WTC11 (cell line): ENCODE measurements at regions not wholly inside any gene's neighbourhood (a gene's known extent, or its start where the extent isn't known, plus 50 kb on each side); places are given as distances from the start of the nearest gene placed in this dataset.

ENCODE experiments used
- FOXJ3 ChIP-seq: sonication (generic); formaldehyde crosslinking; IDR thresholded peaks from 2 replicates; pipeline ENCODE4 v1.9.0; 2021; ENCODE audit warnings: missing genetic modification reagents, mild to moderate bottlenecking, borderline replicate concordance
- FOXK1 ChIP-seq: sonication (generic); formaldehyde crosslinking; IDR thresholded peaks from 2 replicates; pipeline ENCODE4 v1.8.0; 2022; ENCODE audit warnings: mild to moderate bottlenecking, moderate library complexity, missing genetic modification reagents
- IRF2 ChIP-seq: sonication (generic); formaldehyde crosslinking; IDR thresholded peaks from 2 replicates; pipeline ENCODE4 v1.8.0; 2022; ENCODE audit warnings: low read depth, missing genetic modification reagents, borderline replicate concordance
- JUN ChIP-seq: sonication (generic); formaldehyde crosslinking; IDR thresholded peaks from 2 replicates; pipeline ENCODE4 v1.8.0; 2023; ENCODE audit warnings: mild to moderate bottlenecking, missing genetic modification reagents
- NFATC4 ChIP-seq: fragments of 250-450 bp; sonication (Bioruptor Pico); IDR thresholded peaks from 2 replicates; pipeline ENCODE4 v1.9.0; 2021; ENCODE audit warnings: mild to moderate bottlenecking
- NFYB ChIP-seq: sonication (generic); formaldehyde crosslinking; conservative IDR thresholded peaks from 2 replicates; pipeline ENCODE4 v1.8.0; 2022; ENCODE audit warnings: low read depth, missing genetic modification reagents
- SMAD4 ChIP-seq: sonication (generic); formaldehyde crosslinking; IDR thresholded peaks from 2 replicates; pipeline ENCODE4 v1.8.0; 2022; ENCODE audit warnings: mild to moderate bottlenecking, missing genetic modification reagents
- TP53 ChIP-seq: sonication (generic); formaldehyde crosslinking; IDR thresholded peaks from 2 replicates; pipeline ENCODE4 v1.8.1; 2023; ENCODE audit warnings: mild to moderate bottlenecking, missing genetic modification reagents
- TF ChIP-seq, protein P1 (sequence below): sonication (generic); formaldehyde crosslinking; IDR thresholded peaks from 2 replicates; pipeline ENCODE4 v1.8.0; 2022; ENCODE audit warnings: mild to moderate bottlenecking, missing genetic modification reagents
- TF ChIP-seq, protein P2 (sequence below): fragments of 200-600 bp; IDR thresholded peaks from 2 replicates; pipeline ENCODE4 v1.8.0; 2022; ENCODE audit warnings: antibody characterized with exemption
- TF ChIP-seq, protein P3 (sequence below): sonication (generic); formaldehyde crosslinking; IDR thresholded peaks from 2 replicates; pipeline ENCODE4 v1.8.0; 2022; ENCODE audit warnings: mild to moderate bottlenecking, missing genetic modification reagents
- TF ChIP-seq, protein P4 (sequence below): fragments of 250-450 bp; sonication (Bioruptor Pico); IDR thresholded peaks from 2 replicates; pipeline ENCODE4 v1.9.0; 2021; ENCODE audit warnings: mild to moderate bottlenecking, borderline replicate concordance

DNA sequence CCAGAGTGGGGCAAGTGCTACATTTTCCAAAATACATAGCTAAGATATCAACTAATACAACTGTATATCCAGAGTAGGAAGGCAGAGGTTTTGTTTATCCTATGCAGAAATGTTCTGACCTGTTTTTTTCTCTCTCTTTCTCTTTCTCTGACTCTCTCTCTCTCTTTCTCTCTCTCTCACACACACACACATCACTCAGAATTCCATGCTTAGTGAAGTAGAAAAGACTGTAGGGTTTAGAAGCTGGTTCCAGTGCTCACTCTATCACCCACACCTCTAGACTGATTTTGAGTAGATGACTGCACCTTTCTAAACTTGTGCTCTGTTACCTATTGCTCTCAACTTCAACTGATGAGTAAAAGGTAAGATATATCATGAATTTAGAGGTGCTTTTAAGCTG, 356.7 kb downstream of the LRIG3 start:
- TF ChIP-seq FOXK1 (CRISPR knock-in tag): no peak
- TF ChIP-seq, protein P1, sequence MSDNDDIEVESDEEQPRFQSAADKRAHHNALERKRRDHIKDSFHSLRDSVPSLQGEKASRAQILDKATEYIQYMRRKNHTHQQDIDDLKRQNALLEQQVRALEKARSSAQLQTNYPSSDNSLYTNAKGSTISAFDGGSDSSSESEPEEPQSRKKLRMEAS (CRISPR knock-in tag): no peak
- TF ChIP-seq, protein P2, sequence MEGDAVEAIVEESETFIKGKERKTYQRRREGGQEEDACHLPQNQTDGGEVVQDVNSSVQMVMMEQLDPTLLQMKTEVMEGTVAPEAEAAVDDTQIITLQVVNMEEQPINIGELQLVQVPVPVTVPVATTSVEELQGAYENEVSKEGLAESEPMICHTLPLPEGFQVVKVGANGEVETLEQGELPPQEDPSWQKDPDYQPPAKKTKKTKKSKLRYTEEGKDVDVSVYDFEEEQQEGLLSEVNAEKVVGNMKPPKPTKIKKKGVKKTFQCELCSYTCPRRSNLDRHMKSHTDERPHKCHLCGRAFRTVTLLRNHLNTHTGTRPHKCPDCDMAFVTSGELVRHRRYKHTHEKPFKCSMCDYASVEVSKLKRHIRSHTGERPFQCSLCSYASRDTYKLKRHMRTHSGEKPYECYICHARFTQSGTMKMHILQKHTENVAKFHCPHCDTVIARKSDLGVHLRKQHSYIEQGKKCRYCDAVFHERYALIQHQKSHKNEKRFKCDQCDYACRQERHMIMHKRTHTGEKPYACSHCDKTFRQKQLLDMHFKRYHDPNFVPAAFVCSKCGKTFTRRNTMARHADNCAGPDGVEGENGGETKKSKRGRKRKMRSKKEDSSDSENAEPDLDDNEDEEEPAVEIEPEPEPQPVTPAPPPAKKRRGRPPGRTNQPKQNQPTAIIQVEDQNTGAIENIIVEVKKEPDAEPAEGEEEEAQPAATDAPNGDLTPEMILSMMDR: no peak
- no peak for TF ChIP-seq TP53 (CRISPR knock-in tag)
- TF ChIP-seq NFYB (CRISPR knock-in tag): no peak
- no peak for TF ChIP-seq FOXJ3
- TF ChIP-seq IRF2 (CRISPR knock-in tag): no peak
- TF ChIP-seq NFATC4 (CRISPR knock-in tag): no peak
- no peak for TF ChIP-seq JUN
- TF ChIP-seq SMAD4 (CRISPR knock-in tag): no peak
- TF ChIP-seq, protein P3, sequence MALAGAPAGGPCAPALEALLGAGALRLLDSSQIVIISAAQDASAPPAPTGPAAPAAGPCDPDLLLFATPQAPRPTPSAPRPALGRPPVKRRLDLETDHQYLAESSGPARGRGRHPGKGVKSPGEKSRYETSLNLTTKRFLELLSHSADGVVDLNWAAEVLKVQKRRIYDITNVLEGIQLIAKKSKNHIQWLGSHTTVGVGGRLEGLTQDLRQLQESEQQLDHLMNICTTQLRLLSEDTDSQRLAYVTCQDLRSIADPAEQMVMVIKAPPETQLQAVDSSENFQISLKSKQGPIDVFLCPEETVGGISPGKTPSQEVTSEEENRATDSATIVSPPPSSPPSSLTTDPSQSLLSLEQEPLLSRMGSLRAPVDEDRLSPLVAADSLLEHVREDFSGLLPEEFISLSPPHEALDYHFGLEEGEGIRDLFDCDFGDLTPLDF (CRISPR knock-in tag): no peak
- TF ChIP-seq, protein P4, sequence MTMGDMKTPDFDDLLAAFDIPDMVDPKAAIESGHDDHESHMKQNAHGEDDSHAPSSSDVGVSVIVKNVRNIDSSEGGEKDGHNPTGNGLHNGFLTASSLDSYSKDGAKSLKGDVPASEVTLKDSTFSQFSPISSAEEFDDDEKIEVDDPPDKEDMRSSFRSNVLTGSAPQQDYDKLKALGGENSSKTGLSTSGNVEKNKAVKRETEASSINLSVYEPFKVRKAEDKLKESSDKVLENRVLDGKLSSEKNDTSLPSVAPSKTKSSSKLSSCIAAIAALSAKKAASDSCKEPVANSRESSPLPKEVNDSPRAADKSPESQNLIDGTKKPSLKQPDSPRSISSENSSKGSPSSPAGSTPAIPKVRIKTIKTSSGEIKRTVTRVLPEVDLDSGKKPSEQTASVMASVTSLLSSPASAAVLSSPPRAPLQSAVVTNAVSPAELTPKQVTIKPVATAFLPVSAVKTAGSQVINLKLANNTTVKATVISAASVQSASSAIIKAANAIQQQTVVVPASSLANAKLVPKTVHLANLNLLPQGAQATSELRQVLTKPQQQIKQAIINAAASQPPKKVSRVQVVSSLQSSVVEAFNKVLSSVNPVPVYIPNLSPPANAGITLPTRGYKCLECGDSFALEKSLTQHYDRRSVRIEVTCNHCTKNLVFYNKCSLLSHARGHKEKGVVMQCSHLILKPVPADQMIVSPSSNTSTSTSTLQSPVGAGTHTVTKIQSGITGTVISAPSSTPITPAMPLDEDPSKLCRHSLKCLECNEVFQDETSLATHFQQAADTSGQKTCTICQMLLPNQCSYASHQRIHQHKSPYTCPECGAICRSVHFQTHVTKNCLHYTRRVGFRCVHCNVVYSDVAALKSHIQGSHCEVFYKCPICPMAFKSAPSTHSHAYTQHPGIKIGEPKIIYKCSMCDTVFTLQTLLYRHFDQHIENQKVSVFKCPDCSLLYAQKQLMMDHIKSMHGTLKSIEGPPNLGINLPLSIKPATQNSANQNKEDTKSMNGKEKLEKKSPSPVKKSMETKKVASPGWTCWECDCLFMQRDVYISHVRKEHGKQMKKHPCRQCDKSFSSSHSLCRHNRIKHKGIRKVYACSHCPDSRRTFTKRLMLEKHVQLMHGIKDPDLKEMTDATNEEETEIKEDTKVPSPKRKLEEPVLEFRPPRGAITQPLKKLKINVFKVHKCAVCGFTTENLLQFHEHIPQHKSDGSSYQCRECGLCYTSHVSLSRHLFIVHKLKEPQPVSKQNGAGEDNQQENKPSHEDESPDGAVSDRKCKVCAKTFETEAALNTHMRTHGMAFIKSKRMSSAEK: no peak
